GM20431 (cell line): ENCODE measurements at regions not wholly inside any gene's neighbourhood (a gene's known extent, or its start where the extent isn't known, plus 50 kb on each side); places are given as distances from the start of the nearest gene placed in this dataset.

Experiments used
- in situ Hi-C: fragments of 300-500 bp; cut with MseI, MboI; formaldehyde crosslinking; loops from one replicate; pipeline ENCODE4 v1.15.0; 2020; ENCODE audit warnings: low sequenced_read_pairs; ENCODE audit not compliant: unreplicated experiment

DNA sequence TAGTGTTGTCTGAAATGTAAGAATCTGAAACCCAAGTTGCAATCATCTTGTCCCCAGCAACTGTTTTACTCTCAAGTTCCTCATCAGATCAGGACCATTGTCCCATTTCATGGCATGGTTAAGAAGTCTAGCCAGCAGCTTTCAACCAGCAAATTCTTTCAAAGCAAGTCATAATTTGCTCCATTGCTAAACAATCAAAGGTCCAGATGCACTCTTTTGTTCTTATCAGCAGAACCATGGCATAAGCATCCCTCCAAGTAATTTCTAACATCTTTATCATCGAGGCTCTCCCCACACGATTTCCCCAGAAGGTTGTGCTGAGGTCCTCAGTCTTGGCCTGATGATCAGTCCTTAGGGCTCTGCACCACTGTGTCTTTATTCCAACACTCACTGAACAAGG, 67.5 kb upstream of the APCDD1 start:
- in situ Hi-C loops, result no loop called here

DNA sequence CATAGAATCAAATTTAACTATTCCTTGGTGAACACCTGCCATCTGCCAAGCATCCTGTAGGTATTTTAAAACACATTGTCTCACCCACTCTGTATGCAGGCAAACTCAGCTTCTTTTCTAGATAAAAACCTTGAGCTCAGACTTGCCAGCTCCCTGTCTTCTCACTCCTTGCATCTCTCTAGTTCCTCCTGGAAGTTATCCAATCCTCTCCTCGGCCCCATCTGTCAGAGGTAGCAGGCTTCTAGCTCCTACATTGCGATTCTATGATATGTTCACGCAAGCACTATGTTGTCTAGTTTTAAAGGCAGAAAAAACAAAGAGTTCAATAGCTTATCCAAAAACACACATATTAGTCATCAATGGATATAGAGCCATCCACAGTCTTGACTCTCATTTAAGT, 67.0 kb upstream of the APCDD1 start:
- in situ Hi-C loops, result no loop called here

DNA sequence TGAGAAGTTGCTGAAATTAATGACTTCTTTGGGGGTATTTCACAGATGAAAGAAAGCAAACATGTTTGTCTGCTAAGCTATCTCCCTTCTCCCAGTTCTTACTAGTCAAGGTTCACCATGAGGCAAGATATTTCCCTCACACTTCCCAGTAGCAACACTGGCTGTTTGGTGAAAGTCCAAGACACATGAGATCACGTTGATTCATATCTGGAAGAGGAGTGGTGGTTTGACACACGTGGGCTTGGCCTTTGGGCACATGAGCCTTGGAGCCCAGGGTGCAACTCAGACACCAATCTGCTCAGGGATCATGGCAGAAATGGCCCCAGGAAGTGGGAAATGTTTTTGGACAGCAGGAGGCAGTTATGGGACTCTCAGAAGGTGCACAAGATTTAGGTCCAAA, 66.1 kb upstream of the APCDD1 start:
- in situ Hi-C loops, result no loop called here

DNA sequence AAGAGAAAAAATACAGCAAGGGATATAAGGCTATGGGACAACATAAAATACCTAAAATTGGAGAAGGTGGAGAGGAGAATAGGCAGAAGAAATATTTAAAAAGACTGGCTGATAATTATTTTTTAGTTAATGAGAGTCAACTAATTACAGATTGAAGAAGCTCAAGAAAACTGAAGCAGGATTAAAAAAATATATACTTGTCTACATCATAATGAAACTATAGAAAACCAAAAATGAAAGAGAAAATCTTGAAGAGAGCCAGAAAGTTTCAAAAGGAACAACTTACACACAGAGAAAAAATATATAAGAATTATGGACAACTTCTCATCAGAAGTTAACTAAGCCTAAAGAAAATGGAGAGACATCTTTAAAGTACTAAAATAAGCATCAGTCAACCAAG, 62.9 kb upstream of the APCDD1 start:
- in situ Hi-C loops, result no loop called here

DNA sequence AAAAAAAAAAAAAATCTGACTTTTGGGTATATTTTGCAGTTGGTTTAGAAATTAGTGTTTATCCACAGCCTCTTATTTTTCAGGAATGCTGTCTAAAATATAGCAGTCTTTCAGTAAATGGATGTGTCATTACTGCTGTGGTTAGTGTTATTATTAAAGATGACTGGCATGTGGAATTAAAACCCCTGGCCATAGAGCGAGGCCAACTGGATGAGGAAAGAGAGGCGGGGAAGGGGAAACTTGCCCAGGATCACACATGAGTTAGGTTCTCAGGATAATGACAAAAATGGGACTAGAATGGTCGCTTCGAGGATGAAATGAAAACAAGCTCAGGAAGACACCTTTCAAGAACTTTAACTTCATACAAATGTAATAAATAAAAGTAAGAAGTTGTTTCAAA, 57.4 kb upstream of the APCDD1 start:
- in situ Hi-C loops, result no loop called here

DNA sequence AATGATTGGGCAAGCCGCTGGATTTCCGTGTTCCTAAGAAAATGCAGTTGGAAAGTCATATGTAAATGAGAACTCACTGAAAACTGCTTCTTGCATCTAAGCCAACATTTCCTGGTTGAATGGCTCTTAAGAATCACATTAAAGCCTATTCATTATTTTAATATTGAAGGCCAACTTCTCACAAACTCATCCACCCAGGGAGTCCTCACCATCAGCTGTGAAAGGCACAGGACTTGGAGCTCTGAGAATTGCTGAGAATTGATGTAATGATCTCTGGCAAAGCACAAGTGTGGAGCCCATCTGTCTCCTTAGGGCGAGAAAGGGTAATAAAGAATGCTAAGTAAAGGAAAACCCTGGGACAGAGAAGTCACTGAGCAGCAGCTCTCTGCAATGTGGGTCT, 55.9 kb upstream of the APCDD1 start:
- in situ Hi-C loops, result no loop called here

DNA sequence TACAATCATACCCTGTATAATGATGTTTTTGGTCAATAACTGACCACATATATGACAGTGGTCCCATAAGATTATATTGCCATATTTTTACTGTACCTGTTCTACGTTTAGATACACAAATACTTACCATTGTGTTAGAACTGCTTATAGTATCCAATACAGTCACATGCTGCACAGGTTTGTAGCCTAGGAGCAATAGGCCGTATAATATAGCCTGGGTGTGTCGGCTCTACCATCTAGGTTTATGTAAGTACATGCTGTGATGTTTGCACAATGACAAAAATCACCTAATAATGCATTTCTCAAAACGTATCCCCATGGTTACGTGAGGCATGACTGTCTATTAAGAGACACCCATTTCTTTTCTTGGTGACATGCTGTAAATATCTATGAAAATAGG, 55.0 kb upstream of the APCDD1 start:
- in situ Hi-C loops, result no loop called here

DNA sequence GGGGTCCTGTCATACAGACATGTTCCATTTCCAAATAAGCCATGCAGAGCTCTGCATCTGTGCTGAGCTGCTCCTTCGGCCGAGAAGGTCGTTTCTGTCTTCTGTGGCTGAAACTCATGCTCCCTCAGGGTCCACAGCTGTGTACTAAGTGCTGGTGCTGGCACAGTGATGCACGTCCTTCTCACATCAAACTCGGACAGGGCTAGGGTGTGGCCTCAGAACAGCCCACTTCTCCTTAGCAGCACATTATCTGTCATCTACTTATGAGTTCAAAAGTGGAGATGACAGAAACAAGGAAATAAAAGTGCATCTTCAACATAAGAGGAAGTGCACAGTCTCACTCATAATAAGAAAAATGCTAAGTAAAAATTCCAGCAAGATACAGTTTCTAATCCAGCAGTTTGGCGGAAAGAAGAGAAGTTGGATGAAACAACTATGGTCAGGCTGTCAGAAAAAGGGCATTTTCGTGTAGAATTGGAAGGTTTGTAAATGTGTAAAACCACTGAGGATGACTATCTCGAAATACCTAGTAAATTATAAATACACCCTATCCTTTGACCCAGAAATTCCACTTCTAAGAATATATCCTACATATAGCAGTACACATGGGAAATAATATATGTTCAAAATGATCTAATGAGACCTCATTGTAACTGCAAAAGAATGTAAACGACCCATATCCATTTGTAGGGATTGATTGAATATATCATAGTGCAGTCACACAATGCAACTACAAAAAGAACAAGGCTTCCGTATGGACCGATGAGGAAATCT, 53.7 kb upstream of the APCDD1 start:
- in situ Hi-C loops, result no loop called here

DNA sequence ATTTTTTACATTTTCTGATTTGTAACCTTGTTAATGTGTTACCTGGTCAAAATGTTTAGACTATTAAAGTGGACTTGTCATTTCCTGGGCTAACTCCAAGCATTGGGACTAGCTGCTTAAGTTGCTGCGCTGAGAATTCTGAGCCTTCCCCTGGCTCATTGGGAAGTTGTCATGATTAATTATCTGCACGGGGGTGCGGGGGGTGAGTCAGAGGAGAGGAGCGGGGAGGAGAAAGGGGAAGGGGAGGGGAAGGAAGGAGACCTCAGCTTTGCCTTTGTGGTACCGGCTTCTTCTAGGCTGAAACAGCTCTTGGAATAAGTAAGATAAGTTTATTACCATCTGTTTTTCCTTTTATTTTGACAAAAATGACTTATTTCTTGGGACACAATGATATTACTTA, 52.9 kb upstream of the APCDD1 start:
- in situ Hi-C loops, result no loop called here

DNA sequence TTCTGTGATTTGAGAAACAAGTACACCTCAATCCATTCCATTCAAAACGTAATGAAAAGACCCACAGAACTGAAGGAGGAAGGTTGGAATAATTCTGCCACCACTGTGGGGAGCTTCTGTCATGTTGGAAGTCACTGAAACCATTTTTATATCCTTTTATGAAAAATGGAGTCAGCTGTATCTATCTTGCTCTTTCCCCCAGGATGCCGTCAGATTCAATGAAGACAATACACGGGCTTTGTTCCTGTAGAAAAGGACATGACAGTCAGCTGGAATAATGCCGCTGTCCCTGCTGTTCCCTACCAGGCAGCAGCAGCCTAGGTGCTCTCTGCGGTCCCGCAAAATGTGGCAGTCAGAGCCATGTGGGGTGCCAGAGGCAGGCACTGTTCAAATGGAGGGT, 52.5 kb upstream of the APCDD1 start:
- in situ Hi-C loops, result no loop called here

DNA sequence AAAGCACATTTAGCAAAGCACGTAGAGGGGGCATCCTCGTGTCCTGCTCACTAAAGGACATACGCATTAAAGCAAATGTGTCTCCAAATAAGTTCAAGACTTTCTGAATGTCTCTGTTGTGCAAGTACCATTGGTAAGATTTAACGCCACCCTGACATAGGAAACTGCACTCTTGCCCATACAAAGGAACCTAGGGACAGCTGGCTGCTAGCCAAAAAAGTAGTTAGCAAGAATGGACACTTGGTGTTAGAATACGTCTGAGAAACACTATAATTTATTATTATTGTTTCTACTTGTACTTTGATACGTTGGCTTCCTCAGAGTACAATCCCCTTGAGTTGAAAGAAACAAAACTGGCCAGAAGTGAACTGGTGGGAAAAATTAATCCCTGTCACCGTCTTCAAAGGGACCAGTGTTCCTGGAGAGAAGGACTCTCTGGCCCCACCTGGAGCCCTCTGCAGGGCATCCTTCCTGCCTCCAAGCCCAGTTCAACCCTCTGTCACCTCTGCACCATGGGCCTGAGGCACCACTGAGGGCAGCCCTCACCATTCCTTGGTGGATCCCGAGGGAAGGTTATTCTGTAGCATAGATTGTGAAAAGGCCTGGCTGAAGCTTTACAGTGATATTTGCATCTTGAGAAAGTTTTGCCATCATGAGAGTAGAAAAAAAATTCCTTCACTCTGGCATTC, 51.4 kb upstream of the APCDD1 start:
- in situ Hi-C loops, result no loop called here

DNA sequence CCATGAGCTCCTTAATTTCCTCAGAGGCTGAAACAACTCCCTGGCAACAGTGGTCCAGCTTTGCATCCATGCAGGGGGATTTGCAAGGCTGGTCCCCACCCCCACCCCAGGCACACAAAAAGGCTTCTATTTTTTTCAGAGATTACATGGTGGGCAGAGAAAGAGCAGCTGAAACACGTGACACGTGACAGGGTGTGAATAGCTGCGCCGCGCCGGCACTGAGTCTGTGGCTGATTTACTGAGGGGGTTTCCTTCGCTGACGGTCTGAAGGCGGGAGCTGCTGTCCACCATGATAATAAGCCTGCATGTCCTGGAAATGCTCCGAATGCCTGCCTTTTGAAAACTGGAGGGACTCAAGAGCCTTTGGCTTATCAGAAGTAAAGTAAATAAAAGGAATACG, 50.7 kb upstream of the APCDD1 start:
- in situ Hi-C loops, result no loop called here

DNA sequence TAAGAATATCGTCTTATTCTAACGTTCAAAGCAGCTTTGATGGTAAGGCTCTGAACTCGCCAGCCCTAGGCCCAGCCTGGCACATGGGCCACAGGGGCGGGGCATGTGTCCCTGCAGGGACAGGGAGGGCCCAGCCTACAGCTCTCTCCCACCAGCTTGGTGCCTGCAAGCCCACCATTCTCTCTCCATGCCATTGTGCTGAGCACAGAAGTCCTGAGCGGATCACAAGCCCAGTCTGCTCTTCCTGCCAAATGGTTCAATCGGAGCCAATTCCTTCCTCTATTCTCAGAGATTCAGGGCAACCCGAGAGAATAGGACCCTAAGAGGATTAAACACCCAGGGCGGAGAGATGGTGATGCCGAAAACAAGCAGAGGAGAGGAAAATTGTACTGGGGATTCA, 50.3 kb upstream of the APCDD1 start:
- in situ Hi-C loops, result no loop called here
